Spleen (tissue), 11 donors: ENCODE measurements at regions not wholly inside any gene's neighbourhood (a gene's known extent, or its start where the extent isn't known, plus 50 kb on each side); places are given as distances from the start of the nearest gene placed in this dataset.
A peak's percentile ranks its signal among the peaks of the same experiment; 100 is the strongest.
"Not testable (repeated sequence)": the region's sequence is repeated elsewhere in the genome, so short reads cannot be mapped to it uniquely, and the experiment has no call there.

Experiments
- DNase-seq: peaks from one replicate; pipeline ENCODE4 v3.0.0-alpha.2; 2020
- H3K27ac ChIP-seq, 8 donors: fragments of 200-600 bp; sonication (generic) in 7 of 8; 1 replicate in 4 of 8; 2 replicates in 4 of 8; pipeline versions ENCODE4 v1.5.0 to v1.8.0; 2016 to 2021; ENCODE audit warnings: inconsistent platforms in 4 of 8, mild to moderate bottlenecking in 4 of 8, moderate library complexity in 1 of 8
- H3K27me3 ChIP-seq, 7 donors: fragments of 200-600 bp; sonication (generic) in 6 of 7; replicated peaks in 1 of 7; 1 replicate in 4 of 7; 2 replicates in 3 of 7; pipeline versions ENCODE4 v1.5.0 to v1.8.0; 2016 to 2021; ENCODE audit warnings: inconsistent platforms in 3 of 7, mild to moderate bottlenecking in 1 of 7
- H3K36me3 ChIP-seq, 6 donors: fragments of 200-600 bp; sonication (generic) in 5 of 6; 1 replicate in 4 of 6; 2 replicates in 2 of 6; pipeline versions ENCODE4 v1.5.0 to v1.8.0; 2016 to 2021; ENCODE audit warnings: inconsistent platforms in 2 of 6
- H3K4me1 ChIP-seq, 6 donors: fragments of 200-600 bp; sonication (generic) in 5 of 6; 1 replicate in 3 of 6; 2 replicates in 3 of 6; pipeline versions ENCODE4 v1.5.0 to v1.8.0; 2016 to 2021; ENCODE audit warnings: inconsistent platforms in 3 of 6
- H3K4me3 ChIP-seq, 8 donors: fragments of 200-600 bp; sonication (generic) in 7 of 8; 1 replicate in 4 of 8; 2 replicates in 4 of 8; pipeline versions ENCODE4 v1.5.0 to v1.8.0; 2016 to 2021; ENCODE audit warnings: inconsistent platforms in 4 of 8, mild to moderate bottlenecking in 4 of 8, moderate library complexity in 2 of 8
- H3K9me3 ChIP-seq, 8 donors: fragments of 200-600 bp; sonication (generic) in 7 of 8; 1 replicate in 4 of 8; 2 replicates in 4 of 8; pipeline versions ENCODE4 v1.5.0 to v1.8.0; 2016 to 2021; ENCODE audit warnings: inconsistent platforms in 4 of 8
- CTCF ChIP-seq, 11 experiments: fragments of 200-600 bp in 7 of 11; fragments of 450-650 bp in 4 of 11; sonication (generic) in 4 of 11; IDR thresholded peaks in 8 of 11; conservative IDR thresholded peaks in 3 of 11; 1 replicate in 7 of 11; 2 replicates in 4 of 11; pipeline versions ENCODE4 v1.4.0 to v1.8.0; 2016 to 2021; ENCODE audit warnings: antibody characterized with exemption in 11 of 11, inconsistent platforms in 4 of 11, mild to moderate bottlenecking in 1 of 11
- POLR2A ChIP-seq, 3 donors: fragments of 450-650 bp; IDR thresholded peaks; one replicate each; pipeline ENCODE4 v1.5.1; 2017; ENCODE audit warnings: antibody characterized with exemption in 3 of 3, mild to moderate bottlenecking in 1 of 3
- POLR2AphosphoS5 ChIP-seq, 3 donors: sonication (generic); formaldehyde crosslinking; IDR thresholded peaks; one replicate each; pipeline ENCODE4 v1.5.1; 2017; ENCODE audit warnings: antibody characterized with exemption in 3 of 3
- WGBS, 5 donors: extraction: QIAGEN DNeasy Blood & Tissue Kit in 3 of 5; methylation state at CpG; one replicate each; pipeline versions ENCODE4 v1.1.5 to v1.1.7; 2013 to 2018; 5-methylcytosine and 5-hydroxymethylcytosine counted together
- intact Hi-C: fragments of 100-400 bp; cut with DNase I; formaldehyde crosslinking; loops from one replicate; pipeline ENCODE4 v1.15.0; 2023; ENCODE audit warnings: low total_unique reads
- donor health status: healthy with polysubstance abuse.
- donor health status: DM: no; HTN: no; CAD: no; lungs with moderate emphysema.
- donor health status: DM: no; HTN: no; CAD: no.
- donor health status: Bipolar disorder and iron deficiency.
- donor health status: healthy.
- donor health status: DM: no; HTN: no; CAD: no.
- donor health status: DM: yes; HTN: yes; CAD: no.

GRCh38 chr5:120124031-120124430, 340.1 kb upstream of the PRR16 start:
- intact Hi-C loops: no loop called here
- TF ChIP-seq POLR2AphosphoS5 (IDR thresholded peaks at IDR 0.05): no peak
- TF ChIP-seq CTCF (IDR thresholded peaks at IDR 0.05 in 8 of 11, conservative IDR thresholded peaks at IDR 0.05 in 3 of 11): no peak
- TF ChIP-seq POLR2A (IDR thresholded peaks at IDR 0.05): no peak
- Histone ChIP-seq H3K4me1 (no peaks in the 10 kb centered on the region), H3K36me3 (no peaks in the 10 kb centered on the region), H3K27me3 (no peaks in the 10 kb centered on the region), H3K27ac (no peak overlapping the region), H3K9me3 (peaks cover 0 to 6% (median 3%) of the 10 kb centered on the region in 8 donors), H3K4me3 (no peak overlapping the region)
- 24 to 62% (median 32%) methylated on average over 1 of the region's 1 CpG for WGBS, 5 donors
- DNase-seq: no peak

- Histone ChIP-seq H3K27me3 (no peaks in the 10 kb centered on the region), H3K4me3 (no peak overlapping the region), H3K4me1 (no peaks in the 10 kb centered on the region), H3K9me3 (peaks cover 0 to 6% (median 2%) of the 10 kb centered on the region in 8 donors), H3K27ac (no peak overlapping the region), H3K36me3 (no peaks in the 10 kb centered on the region)
- 50 to 80% (median 66%) methylated on average over 2 of the region's 2 CpGs for WGBS, 5 donors
- no peak for TF ChIP-seq POLR2A (IDR thresholded peaks at IDR 0.05)
- TF ChIP-seq CTCF (IDR thresholded peaks at IDR 0.05 in 8 of 11, conservative IDR thresholded peaks at IDR 0.05 in 3 of 11): no peak
- TF ChIP-seq POLR2AphosphoS5 (IDR thresholded peaks at IDR 0.05): no peak
- DNase-seq: no peak
- intact Hi-C loops: no loop called here
Measured at GRCh38 chr5:120124961-120125360, 339.1 kb upstream of the PRR16 start.

- intact Hi-C loops, H3K36me3 ChIP-seq, H3K27me3 ChIP-seq, H3K4me1 ChIP-seq: not testable (repeated sequence)
- DNase-seq: peak; percentile 79
- Histone ChIP-seq H3K27ac (peak overlapping the region in 3 of 8 donors; percentile 48 to 79 (median 72)), H3K4me3 (peak overlapping the region in 1 of 8 donors; percentile 31), H3K9me3 (peaks cover 0 to 18% (median 3%) of the 10 kb centered on the region in 8 donors)
- WGBS, 5 donors: 72 to 84% (median 79%) methylated on average over 6 to 7 of the region's 7 CpGs
Measured at GRCh38 chr5:120132347-120132746, 331.8 kb upstream of the PRR16 start.

- no peak for DNase-seq
- peaks cover 0 to 11% (median 0%) of the 10 kb centered on the region in 6 donors for H3K4me1 ChIP-seq
- H3K36me3 ChIP-seq: no peaks in the 10 kb centered on the region
- TF ChIP-seq CTCF (IDR thresholded peaks at IDR 0.05 in 8 of 11, conservative IDR thresholded peaks at IDR 0.05 in 3 of 11) (no peak), POLR2AphosphoS5 (IDR thresholded peaks at IDR 0.05) (no peak), POLR2A (IDR thresholded peaks at IDR 0.05) (no peak)
- no peak overlapping the region for H3K4me3 ChIP-seq
- H3K27ac ChIP-seq: no peak overlapping the region
- intact Hi-C loops: no loop called here
- no peaks in the 10 kb centered on the region for H3K27me3 ChIP-seq
- H3K9me3 ChIP-seq: peaks cover 0 to 13% (median 0%) of the 10 kb centered on the region in 8 donors
Measured at GRCh38 chr5:120134944-120135343, 329.2 kb upstream of the PRR16 start.

GRCh38 chr5:120137582-120137981, 326.5 kb upstream of the PRR16 start:
- DNase-seq: no peak
- intact Hi-C loops: no loop called here
- H3K4me3 ChIP-seq: no peak overlapping the region
- no peaks in the 10 kb centered on the region for H3K27me3 ChIP-seq
- peak overlapping the region in 1 of 8 donors; percentile 70 for H3K27ac ChIP-seq
- 58 to 83% (median 72%) methylated on average over 2 of the region's 2 CpGs for WGBS, 5 donors
- no peaks in the 10 kb centered on the region for H3K36me3 ChIP-seq
- TF ChIP-seq POLR2AphosphoS5 (IDR thresholded peaks at IDR 0.05) (no peak), CTCF (IDR thresholded peaks at IDR 0.05 in 8 of 11, conservative IDR thresholded peaks at IDR 0.05 in 3 of 11) (no peak), POLR2A (IDR thresholded peaks at IDR 0.05) (no peak)
- no peaks in the 10 kb centered on the region for H3K9me3 ChIP-seq
- H3K4me1 ChIP-seq: peaks cover 0 to 22% (median 0%) of the 10 kb centered on the region in 6 donors
